ENCODE measurements at regions not wholly inside any gene's neighbourhood (a gene's known extent, or its start where the extent isn't known, plus 50 kb on each side); places are given as distances from the start of the nearest gene placed in this dataset.
"Not testable (repeated sequence)": the region's sequence is repeated elsewhere in the genome, so short reads cannot be mapped to it uniquely, and the experiment has no call there.

GRCh38 chr10:130660266-130660665 is 524.1 kb downstream of the GLRX3 start:
- DNase-seq (ENCODE audit: low spot score): no peak

GRCh38 chr10:130661419-130661818 is 525.2 kb downstream of the GLRX3 start:
- no peak for DNase-seq (ENCODE audit: low spot score)

GRCh38 chr10:130662775-130663174 is 526.6 kb downstream of the GLRX3 start:
- no peak for DNase-seq (ENCODE audit: low spot score)

- DNase-seq (ENCODE audit: low spot score): no peak
Measured at GRCh38 chr10:130664526-130664925, 528.3 kb downstream of the GLRX3 start.

GRCh38 chr10:130666215-130666614 is 530.0 kb downstream of the GLRX3 start:
- no peak for DNase-seq (ENCODE audit: low spot score)

GRCh38 chr10:130686689-130687300 is 550.6 kb downstream of the GLRX3 start:
- no peak for DNase-seq (ENCODE audit: low spot score)

- no peak for DNase-seq (ENCODE audit: low spot score)
Measured at GRCh38 chr10:130687566-130687965, 551.4 kb downstream of the GLRX3 start.

GRCh38 chr10:130689743-130690626 is 553.8 kb downstream of the GLRX3 start:
- DNase-seq (ENCODE audit: low spot score): no peak

GRCh38 chr10:130691776-130692175 is 555.6 kb downstream of the GLRX3 start:
- DNase-seq (ENCODE audit: low spot score): no peak

- DNase-seq (ENCODE audit: low spot score): no peak
Measured at GRCh38 chr10:130696870-130697269, 560.7 kb downstream of the GLRX3 start.

- DNase-seq (ENCODE audit: low spot score): no peak
Measured at GRCh38 chr10:130707389-130707979, 571.3 kb downstream of the GLRX3 start.

GRCh38 chr10:130708465-130709070 is 572.4 kb downstream of the GLRX3 start:
- DNase-seq (ENCODE audit: low spot score): no peak

- no peak for DNase-seq (ENCODE audit: low spot score)
Measured at GRCh38 chr10:130709415-130709814, 573.2 kb downstream of the GLRX3 start.

GRCh38 chr10:130711072-130711471 is 574.9 kb downstream of the GLRX3 start:
- DNase-seq (ENCODE audit: low spot score): no peak

- DNase-seq (ENCODE audit: low spot score): no peak
Measured at GRCh38 chr10:130713135-130713534, 576.9 kb downstream of the GLRX3 start.

- DNase-seq (ENCODE audit: low spot score): no peak
Measured at GRCh38 chr10:130713731-130714130, 577.5 kb downstream of the GLRX3 start.

- DNase-seq (ENCODE audit: low spot score): no peak
Measured at GRCh38 chr10:130714742-130715467, 578.7 kb downstream of the GLRX3 start.

GRCh38 chr10:130715686-130716670 is 579.8 kb downstream of the GLRX3 start:
- no peak for DNase-seq (ENCODE audit: low spot score)

GRCh38 chr10:130717083-130717482 is 580.9 kb downstream of the GLRX3 start:
- DNase-seq (ENCODE audit: low spot score): no peak

- not testable (repeated sequence) for DNase-seq (ENCODE audit: low spot score)
Measured at GRCh38 chr10:130718744-130719447, 582.7 kb downstream of the GLRX3 start.

All from H4 (cell line).